A549 (cell line): ENCODE measurements at regions not wholly inside any gene's neighbourhood (a gene's known extent, or its start where the extent isn't known, plus 50 kb on each side); places are given as distances from the start of the nearest gene placed in this dataset.

ENCODE experiments used
- BHLHE40 ChIP-seq: IDR thresholded peaks from 2 replicates; pipeline ENCODE4 v1.6.1; 2012; ENCODE audit warnings: low read depth, low read length, inconsistent platforms
- CBX8 ChIP-seq: fragments of 200-600 bp; sonication (generic); IDR thresholded peaks from 2 replicates; pipeline ENCODE4 v1.6.1; 2016
- EHF ChIP-seq: fragments of 250-450 bp; sonication (Bioruptor Pico); IDR thresholded peaks from 2 replicates; pipeline ENCODE4 v1.5.0; 2020; ENCODE audit warnings: mild to moderate bottlenecking
- ESRRA ChIP-seq: fragments of 150-350 bp; IDR thresholded peaks from 2 replicates; pipeline ENCODE4 v1.6.1; 2014; ENCODE audit warnings: mild to moderate bottlenecking, low read length, borderline replicate concordance
- GATA3 ChIP-seq: IDR thresholded peaks from 2 replicates; pipeline ENCODE4 v1.6.1; 2012; ENCODE audit warnings: borderline replicate concordance
- JUNB ChIP-seq: fragments of >200 bp; sonication (Bioruptor Twin); formaldehyde crosslinking; IDR thresholded peaks from 2 replicates; pipeline ENCODE4 v1.6.1; 2016
- MAFK ChIP-seq: fragments of 450-650 bp; IDR thresholded peaks from 2 replicates; pipeline ENCODE4 v1.6.1; 2014; ENCODE audit not compliant: partially characterized antibody
- PHF8 ChIP-seq: fragments of 200-600 bp; sonication (generic); IDR thresholded peaks from 2 replicates; pipeline ENCODE4 v1.6.1; 2016; ENCODE audit warnings: low read depth, mild to moderate bottlenecking, antibody characterized with exemption, moderate library complexity, borderline replicate concordance
- POLR2A ChIP-seq: IDR thresholded peaks from 2 replicates; pipeline ENCODE4 v1.6.1; 2012; ENCODE audit warnings: mild to moderate bottlenecking, low read length
- RARB ChIP-seq: fragments of 250-450 bp; sonication (Bioruptor Pico); IDR thresholded peaks from 2 replicates; pipeline ENCODE4 v1.8.0; 2021; ENCODE audit warnings: mild to moderate bottlenecking, moderate library complexity
- RFX5 ChIP-seq: fragments of 450-650 bp; IDR thresholded peaks from 2 replicates; pipeline ENCODE4 v1.7.1; 2014; ENCODE audit warnings: antibody characterized with exemption, mild to moderate bottlenecking, moderate library complexity
- ZSCAN20 ChIP-seq: fragments of 250-450 bp; sonication (Bioruptor Pico); IDR thresholded peaks from 2 replicates; pipeline ENCODE4 v1.8.0; 2022; ENCODE audit warnings: mild to moderate bottlenecking, moderate library complexity
- TF ChIP-seq, protein P1 (sequence below): fragments of >200 bp; sonication (Bioruptor Twin); formaldehyde crosslinking; IDR thresholded peaks from 3 replicates; pipeline ENCODE4 v1.5.1; 2016
- TF ChIP-seq, protein P2 (sequence below): IDR thresholded peaks from 2 replicates; pipeline ENCODE4 v1.6.1; 2012

DNA sequence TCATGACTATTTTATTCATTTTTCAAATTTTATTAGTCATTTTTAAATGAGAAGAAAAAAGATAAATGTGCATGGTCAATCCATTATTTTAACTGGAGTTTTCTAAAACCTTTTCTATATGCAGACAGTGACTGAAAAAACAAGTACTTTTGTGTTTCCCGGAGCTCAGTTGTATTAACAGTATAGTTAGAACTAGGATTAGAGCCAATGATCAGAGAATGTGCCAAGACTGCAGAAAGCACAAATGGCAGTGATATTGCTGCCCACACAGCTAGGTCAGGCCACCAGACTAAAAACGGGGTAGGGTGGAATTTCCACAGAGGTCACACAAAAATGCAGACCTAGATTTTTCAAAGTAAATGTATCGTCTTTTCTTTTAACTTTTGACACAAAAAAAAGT lies 163.1 kb upstream of the GRIK3 start:
- no peak for TF ChIP-seq ZSCAN20 (CRISPR knock-in tag)
- TF ChIP-seq RARB (CRISPR knock-in tag) = no peak
- TF ChIP-seq, protein P1, sequence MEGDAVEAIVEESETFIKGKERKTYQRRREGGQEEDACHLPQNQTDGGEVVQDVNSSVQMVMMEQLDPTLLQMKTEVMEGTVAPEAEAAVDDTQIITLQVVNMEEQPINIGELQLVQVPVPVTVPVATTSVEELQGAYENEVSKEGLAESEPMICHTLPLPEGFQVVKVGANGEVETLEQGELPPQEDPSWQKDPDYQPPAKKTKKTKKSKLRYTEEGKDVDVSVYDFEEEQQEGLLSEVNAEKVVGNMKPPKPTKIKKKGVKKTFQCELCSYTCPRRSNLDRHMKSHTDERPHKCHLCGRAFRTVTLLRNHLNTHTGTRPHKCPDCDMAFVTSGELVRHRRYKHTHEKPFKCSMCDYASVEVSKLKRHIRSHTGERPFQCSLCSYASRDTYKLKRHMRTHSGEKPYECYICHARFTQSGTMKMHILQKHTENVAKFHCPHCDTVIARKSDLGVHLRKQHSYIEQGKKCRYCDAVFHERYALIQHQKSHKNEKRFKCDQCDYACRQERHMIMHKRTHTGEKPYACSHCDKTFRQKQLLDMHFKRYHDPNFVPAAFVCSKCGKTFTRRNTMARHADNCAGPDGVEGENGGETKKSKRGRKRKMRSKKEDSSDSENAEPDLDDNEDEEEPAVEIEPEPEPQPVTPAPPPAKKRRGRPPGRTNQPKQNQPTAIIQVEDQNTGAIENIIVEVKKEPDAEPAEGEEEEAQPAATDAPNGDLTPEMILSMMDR = no peak
- no peak for TF ChIP-seq BHLHE40
- TF ChIP-seq, protein P2, sequence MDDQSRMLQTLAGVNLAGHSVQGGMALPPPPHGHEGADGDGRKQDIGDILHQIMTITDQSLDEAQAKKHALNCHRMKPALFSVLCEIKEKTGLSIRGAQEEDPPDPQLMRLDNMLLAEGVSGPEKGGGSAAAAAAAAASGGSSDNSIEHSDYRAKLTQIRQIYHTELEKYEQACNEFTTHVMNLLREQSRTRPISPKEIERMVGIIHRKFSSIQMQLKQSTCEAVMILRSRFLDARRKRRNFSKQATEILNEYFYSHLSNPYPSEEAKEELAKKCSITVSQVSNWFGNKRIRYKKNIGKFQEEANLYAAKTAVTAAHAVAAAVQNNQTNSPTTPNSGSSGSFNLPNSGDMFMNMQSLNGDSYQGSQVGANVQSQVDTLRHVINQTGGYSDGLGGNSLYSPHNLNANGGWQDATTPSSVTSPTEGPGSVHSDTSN = no peak
- TF ChIP-seq MAFK = no peak
- no peak for TF ChIP-seq ESRRA
- no peak for TF ChIP-seq PHF8
- TF ChIP-seq CBX8 = no peak
- TF ChIP-seq JUNB = no peak
- no peak for TF ChIP-seq POLR2A
- no peak for TF ChIP-seq GATA3
- TF ChIP-seq EHF (CRISPR knock-in tag) = no peak
- TF ChIP-seq RFX5 = no peak
